K562 (cell line): ENCODE measurements at regions not wholly inside any gene's neighbourhood (a gene's known extent, or its start where the extent isn't known, plus 50 kb on each side); places are given as distances from the start of the nearest gene placed in this dataset.

Experiments
- ATAC-seq: fragments of 200-7000 bp; cut with Tn5 transposase; 3 replicates; pipeline ENCODE4 v1.9.1; 2020; ENCODE audit warnings: moderate library complexity
- BruUV-seq: library from RNA; stranded (reverse); fragments of 400-500 nt; replicated peaks from 2 replicates; lab custom pipeline; 2021; lab: Mats Ljungman, UMichigan
- CTCF ChIA-PET: fragments of 300-600 bp; formaldehyde crosslinking; extraction: SDS; loops from one replicate; lab custom pipeline; 2021; ENCODE audit warnings: low intra/inter-chr PET ratio; lab: Yijun Ruan, JAX
- POLR2A ChIA-PET: fragments of 300-600, 350-650 bp; sonication (Branson Sonifier 250); formaldehyde crosslinking; extraction: SDS; loops from one replicate; lab custom pipeline; 2021; ENCODE audit warnings: antibody characterized with exemption, inconsistent platforms; lab: Yijun Ruan, JAX
- DNase-seq, 4 experiments: peaks; one replicate each; pipeline versions ENCODE4 v3.0.0 to v3.0.0-alpha.2; 2011 to 2018; ENCODE audit warnings: low spot score in 3 of 4, mixed read lengths in 3 of 4; ENCODE audit errors: extremely low read depth in 1 of 4
- FAIRE-seq: peaks from 2 replicates; lab custom pipeline; 2011; peaks lifted over from hg19 to GRCh38; lab: Jason Lieb, UNC
- H2AFZ ChIP-seq: 2 replicates; pipeline ENCODE4 v1.6.0; 2011; ENCODE audit warnings: low read depth, low read length, control low read depth, inconsistent platforms
- H3K27ac ChIP-seq: fragments of 200-600 bp; 3 replicates; pipeline ENCODE4 v1.8.0; 2011; ENCODE audit warnings: low read depth, mild to moderate bottlenecking, control low read depth, inconsistent platforms, low read length, moderate library complexity, mixed read lengths; ENCODE audit errors: extremely low read depth
- H3K27me3 ChIP-seq, 2 experiments: fragments of 300-600 bp in 1 of 2; 2 replicates in 1 of 2; 3 replicates in 1 of 2; pipeline versions ENCODE4 v1.6.0 to v1.8.0; 2011; ENCODE audit warnings: inconsistent platforms in 2 of 2, low read length in 2 of 2, mild to moderate bottlenecking in 1 of 2, mixed read lengths in 1 of 2, moderate library complexity in 1 of 2; ENCODE audit not compliant: control insufficient read depth in 2 of 2, insufficient read depth in 2 of 2
- H3K36me3 ChIP-seq: fragments of 300-600 bp; 3 replicates; pipeline ENCODE4 v1.8.0; 2011; ENCODE audit warnings: mild to moderate bottlenecking, low read length, inconsistent platforms; ENCODE audit not compliant: control insufficient read depth, insufficient read depth
- H3K4me1 ChIP-seq, 2 experiments: fragments of 200-600 bp in 1 of 2; replicated peaks in 1 of 2; 2 replicates in 1 of 2; 3 replicates in 1 of 2; pipeline versions ENCODE4 v1.5.1 to v1.8.0; 2011; ENCODE audit warnings: inconsistent platforms in 2 of 2, low read length in 2 of 2, mild to moderate bottlenecking in 1 of 2, mixed read lengths in 1 of 2, moderate library complexity in 1 of 2; ENCODE audit not compliant: control insufficient read depth in 2 of 2, insufficient read depth in 2 of 2
- H3K4me2 ChIP-seq: 2 replicates; pipeline ENCODE4 v1.6.1; 2011; ENCODE audit warnings: low read length, control low read depth, inconsistent platforms, mixed read lengths; ENCODE audit not compliant: insufficient read depth
- H3K4me3 ChIP-seq: fragments of 200-600 bp; sonication (generic), shearing (Covaris generic); 2 replicates; pipeline ENCODE4 v1.5.1; 2016; ENCODE audit warnings: control low read depth, inconsistent platforms
- H3K79me2 ChIP-seq: fragments of 200-600 bp; 3 replicates; pipeline ENCODE4 v1.8.0; 2011; ENCODE audit warnings: low read length, inconsistent platforms; ENCODE audit not compliant: control insufficient read depth, insufficient read depth
- H3K9ac ChIP-seq, 2 experiments: 2 replicates each; pipeline versions ENCODE4 v1.6.0 to v1.6.1; 2011; ENCODE audit warnings: low read depth in 2 of 2, low read length in 2 of 2, control low read depth in 1 of 2, inconsistent platforms in 1 of 2, mild to moderate bottlenecking in 1 of 2, mixed read lengths in 1 of 2; ENCODE audit not compliant: insufficient read depth in 1 of 2
- H3K9me1 ChIP-seq: one replicate; pipeline ENCODE4 v1.6.0; 2011; ENCODE audit warnings: inconsistent platforms, mild to moderate bottlenecking, low read length, moderate library complexity; ENCODE audit not compliant: control insufficient read depth, insufficient read depth
- H3K9me3 ChIP-seq: replicated peaks from 2 replicates; pipeline ENCODE4 v1.5.1; 2011; ENCODE audit warnings: low read depth, low read length, inconsistent platforms; ENCODE audit not compliant: control insufficient read depth, insufficient read depth
- H4K20me1 ChIP-seq: replicated peaks from 2 replicates; pipeline ENCODE4 v1.6.1; 2011; ENCODE audit warnings: low read length, inconsistent platforms, mixed read lengths; ENCODE audit not compliant: control insufficient read depth, insufficient read depth
- FOXP1 ChIP-seq: sonication (generic); formaldehyde crosslinking; IDR thresholded peaks from 2 replicates; pipeline ENCODE4 v1.8.0; 2022; ENCODE audit warnings: mild to moderate bottlenecking, missing genetic modification reagents
- HDAC1 ChIP-seq, 2 experiments: fragments of 450-650 bp; IDR thresholded peaks; 2 replicates each; pipeline ENCODE4 v1.6.1; 2016 to 2017; ENCODE audit warnings: inconsistent platforms in 1 of 2, mild to moderate bottlenecking in 1 of 2, moderate library complexity in 1 of 2
- MTA2 ChIP-seq: fragments of 450-650 bp; IDR thresholded peaks from 2 replicates; pipeline ENCODE4 v1.6.1; 2016; ENCODE audit warnings: low read depth
- RBM25 ChIP-seq: fragments of 200-400 bp; formaldehyde crosslinking; IDR thresholded peaks from 2 replicates; pipeline ENCODE4 v1.6.1; 2018; ENCODE audit warnings: low read length, low read depth, moderate library complexity; ENCODE audit not compliant: severe bottlenecking
- ZNF3 ChIP-seq: fragments of 250-450 bp; sonication (Bioruptor Pico); IDR thresholded peaks from 2 replicates; pipeline ENCODE4 v1.5.0; 2021; ENCODE audit warnings: mild to moderate bottlenecking, moderate library complexity
- in situ Hi-C: fragments of 300-500 bp; cut with MboI; formaldehyde crosslinking; loops from 4 replicates; pipeline ENCODE4 v1.15.0; 2018; ENCODE audit warnings: inconsistent platforms, mixed read lengths
- intact Hi-C: fragments of 100-400 bp; cut with micrococcal nuclease; formaldehyde crosslinking; loops from 2 replicates; pipeline ENCODE4 v1.14.2; 2022
- TF ChIP-seq, protein P1 (sequence below), 2 experiments: fragments of 200-800 bp in 1 of 2; sonication (Bioruptor generic) in 1 of 2; sonication (generic) in 1 of 2; formaldehyde crosslinking in 1 of 2; IDR thresholded peaks in 1 of 2; conservative IDR thresholded peaks in 1 of 2; 2 replicates each; pipeline versions ENCODE4 v1.5.0 to v1.6.1; 2016 to 2020; ENCODE audit warnings: missing compliant biosample characterization in 1 of 2, missing genetic modification characterization in 1 of 2, missing genetic modification reagents in 1 of 2

DNA sequence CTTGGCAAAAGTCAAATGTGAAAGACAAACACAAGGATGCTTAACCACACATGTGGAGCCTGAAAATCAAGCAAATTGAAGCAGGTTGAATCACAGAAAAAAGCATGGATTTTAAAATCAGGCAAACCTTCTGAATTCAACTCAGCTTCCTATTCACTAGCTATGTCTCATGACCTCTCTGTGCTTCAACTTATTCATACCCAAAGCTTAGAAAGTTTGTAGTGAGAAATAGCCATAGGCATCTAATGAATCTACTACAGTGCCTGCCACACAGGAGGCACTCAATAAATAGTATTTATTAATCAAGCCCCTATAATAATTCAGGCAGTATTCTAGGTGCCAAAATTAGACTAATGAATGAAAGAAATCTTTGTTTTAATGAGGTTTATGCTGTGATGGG lies 112.2 kb upstream of the TNFAIP3 start:
- Histone ChIP-seq H4K20me1 (no peaks in the 10 kb centered on the region), H3K9ac (no peak overlapping the region), H3K9me3 (no peaks in the 10 kb centered on the region), H3K9me1 (no peaks in the 10 kb centered on the region), H3K27ac (no peak overlapping the region), H2AFZ (no peak overlapping the region)
- FAIRE-seq (no peak), DNase-seq (no peak)
- POLR2A ChIA-PET, result interaction anchor here (1.1 to 1.6 kb wide), 2 partner anchors 9 to 250 kb away, joined by 3 to 5 read pairs; no protein-coding TSS in a partner anchor
- peak; percentile 71 for TF ChIP-seq ZNF3 (CRISPR knock-in tag)
- TF ChIP-seq FOXP1 (CRISPR knock-in tag), result no peak
- TF ChIP-seq, protein P1, sequence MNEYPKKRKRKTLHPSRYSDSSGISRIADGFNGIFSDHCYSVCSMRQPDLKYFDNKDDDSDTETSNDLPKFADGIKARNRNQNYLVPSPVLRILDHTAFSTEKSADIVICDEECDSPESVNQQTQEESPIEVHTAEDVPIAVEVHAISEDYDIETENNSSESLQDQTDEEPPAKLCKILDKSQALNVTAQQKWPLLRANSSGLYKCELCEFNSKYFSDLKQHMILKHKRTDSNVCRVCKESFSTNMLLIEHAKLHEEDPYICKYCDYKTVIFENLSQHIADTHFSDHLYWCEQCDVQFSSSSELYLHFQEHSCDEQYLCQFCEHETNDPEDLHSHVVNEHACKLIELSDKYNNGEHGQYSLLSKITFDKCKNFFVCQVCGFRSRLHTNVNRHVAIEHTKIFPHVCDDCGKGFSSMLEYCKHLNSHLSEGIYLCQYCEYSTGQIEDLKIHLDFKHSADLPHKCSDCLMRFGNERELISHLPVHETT (CRISPR knock-in tag; conservative IDR thresholded peaks at IDR 0.05 in 1 of 2, IDR thresholded peaks at IDR 0.05 in 1 of 2), result no peak
- TF ChIP-seq HDAC1 (IDR thresholded peaks at IDR 0.05), result no peak
- peak; percentile 58 for TF ChIP-seq RBM25
- TF ChIP-seq MTA2, result no peak
- TF ChIP-seq, all 486 proteins: peak for 2
- H3K36me3 ChIP-seq, result no peaks in the 10 kb centered on the region
- peaks cover 4 to 6% of the 10 kb centered on the region in 2 experiments; a peak in 2 of 5 replicates for H3K27me3 ChIP-seq
- no peak for ATAC-seq
- intact Hi-C loops (no loop called here), in situ Hi-C loops (no loop called here)
- H3K79me2 ChIP-seq, result no peaks in the 10 kb centered on the region
- H3K4me2 ChIP-seq, result no peak overlapping the region
- CTCF ChIA-PET, result no interaction called here
- H3K4me1 ChIP-seq, result no peaks in the 10 kb centered on the region; a peak in 1 of 5 replicates
- H3K4me3 ChIP-seq, result no peak overlapping the region
- BruUV-seq, result no TSS peak
